ENCODE measurements at regions not wholly inside any gene's neighbourhood (a gene's known extent, or its start where the extent isn't known, plus 50 kb on each side); places are given as distances from the start of the nearest gene placed in this dataset.

DNA sequence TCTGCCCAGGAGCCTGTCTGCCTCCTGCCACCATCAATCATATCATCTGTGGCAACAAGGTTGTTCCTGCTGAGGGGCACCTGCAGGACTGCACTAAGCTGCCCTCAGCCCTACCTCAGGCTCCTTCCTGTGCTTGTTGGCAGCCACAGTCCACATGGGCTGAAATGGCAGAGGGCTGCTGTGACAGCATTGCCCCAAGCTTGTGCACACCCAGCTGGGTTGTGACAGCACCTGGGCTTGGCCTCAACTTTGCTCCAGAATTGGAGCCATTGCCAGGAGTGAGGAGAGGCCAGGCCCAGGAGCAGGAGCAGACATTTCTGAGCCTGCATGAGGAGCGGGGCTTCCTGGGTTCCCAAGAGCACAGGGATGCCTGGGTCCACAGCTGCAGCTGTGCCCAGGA is 340.9 kb upstream of the CHRM2 start:
- TF ChIP-seq, protein P1, sequence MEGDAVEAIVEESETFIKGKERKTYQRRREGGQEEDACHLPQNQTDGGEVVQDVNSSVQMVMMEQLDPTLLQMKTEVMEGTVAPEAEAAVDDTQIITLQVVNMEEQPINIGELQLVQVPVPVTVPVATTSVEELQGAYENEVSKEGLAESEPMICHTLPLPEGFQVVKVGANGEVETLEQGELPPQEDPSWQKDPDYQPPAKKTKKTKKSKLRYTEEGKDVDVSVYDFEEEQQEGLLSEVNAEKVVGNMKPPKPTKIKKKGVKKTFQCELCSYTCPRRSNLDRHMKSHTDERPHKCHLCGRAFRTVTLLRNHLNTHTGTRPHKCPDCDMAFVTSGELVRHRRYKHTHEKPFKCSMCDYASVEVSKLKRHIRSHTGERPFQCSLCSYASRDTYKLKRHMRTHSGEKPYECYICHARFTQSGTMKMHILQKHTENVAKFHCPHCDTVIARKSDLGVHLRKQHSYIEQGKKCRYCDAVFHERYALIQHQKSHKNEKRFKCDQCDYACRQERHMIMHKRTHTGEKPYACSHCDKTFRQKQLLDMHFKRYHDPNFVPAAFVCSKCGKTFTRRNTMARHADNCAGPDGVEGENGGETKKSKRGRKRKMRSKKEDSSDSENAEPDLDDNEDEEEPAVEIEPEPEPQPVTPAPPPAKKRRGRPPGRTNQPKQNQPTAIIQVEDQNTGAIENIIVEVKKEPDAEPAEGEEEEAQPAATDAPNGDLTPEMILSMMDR (IDR thresholded peaks at IDR 0.05), result no peak
- TF ChIP-seq POLR2A (IDR thresholded peaks at IDR 0.05), result no peak
